DMS79 (cell line): ENCODE measurements at regions not wholly inside any gene's neighbourhood (a gene's known extent, or its start where the extent isn't known, plus 50 kb on each side); places are given as distances from the start of the nearest gene placed in this dataset.

ENCODE experiments used
- DNase-seq: peaks from one replicate; lab custom pipeline; 2025; lab: John Stamatoyannopoulos, UW

DNA sequence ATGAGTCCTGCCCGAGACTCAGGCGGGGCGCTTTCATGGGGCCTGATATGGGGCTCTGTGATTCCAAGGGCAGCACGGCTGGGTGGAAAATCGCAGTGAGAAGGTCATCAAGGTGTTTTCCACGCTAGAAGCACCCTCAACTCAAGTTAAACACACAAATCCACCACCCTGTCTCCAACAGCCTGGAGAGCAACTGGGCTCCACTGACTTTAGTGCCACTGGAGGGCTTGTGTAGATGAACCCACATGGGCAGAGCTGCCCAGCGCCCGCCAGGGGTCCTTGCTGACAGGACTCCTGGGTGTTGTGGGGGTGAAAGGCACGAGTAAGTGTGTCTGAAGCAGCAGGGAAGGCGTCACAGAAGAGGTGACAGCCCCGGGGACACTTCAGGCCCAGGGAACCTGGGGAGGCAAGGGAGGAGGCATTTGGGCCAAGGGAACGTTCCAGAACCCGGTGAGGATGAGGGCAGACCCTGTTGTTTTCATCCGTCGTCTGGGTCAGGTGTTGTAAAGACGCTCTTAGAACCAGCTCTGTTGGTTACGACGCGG lies 51.8 kb upstream of the CTDP1 start:
- no peak for DNase-seq

DNA sequence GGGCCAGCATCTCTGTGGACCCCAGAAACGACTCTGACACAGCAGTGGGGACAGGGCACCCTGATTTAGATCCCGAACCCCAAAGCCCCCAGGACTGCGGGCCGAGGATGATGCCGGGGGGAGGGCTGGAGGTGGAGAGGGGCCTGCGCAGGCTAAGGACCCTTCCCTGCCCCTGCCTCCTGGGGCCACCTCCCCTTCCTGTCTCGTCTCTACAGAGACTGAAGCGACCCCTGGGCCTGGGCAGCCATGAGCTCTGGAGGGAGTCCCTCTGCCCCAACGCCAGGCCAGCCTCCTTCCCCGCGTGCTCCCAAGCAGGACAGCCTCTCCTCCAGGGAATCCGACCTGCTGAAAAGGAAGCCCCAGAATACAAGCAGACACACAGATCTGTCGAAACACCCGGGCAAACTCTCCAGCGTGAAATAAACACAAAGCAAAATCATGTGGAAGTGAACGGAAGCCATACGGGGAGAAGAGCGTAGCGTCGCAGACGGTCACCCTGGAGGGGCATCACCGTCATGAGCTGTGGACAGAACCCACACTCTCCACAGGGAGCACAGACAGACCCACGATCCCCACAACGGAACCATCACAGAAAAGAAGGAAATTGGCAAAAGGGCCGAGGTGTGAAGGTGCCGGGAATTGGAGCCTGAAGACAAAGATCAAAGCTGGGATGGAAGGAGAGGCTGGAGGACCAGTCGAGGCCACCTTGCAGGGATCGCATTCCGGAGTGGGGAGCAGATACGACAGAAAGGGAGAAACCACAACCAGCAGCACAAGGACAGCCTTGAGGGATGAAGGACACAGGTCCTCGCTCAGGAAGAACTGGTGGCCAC lies 51.0 kb upstream of the CTDP1 start:
- DNase-seq, result no peak

DNA sequence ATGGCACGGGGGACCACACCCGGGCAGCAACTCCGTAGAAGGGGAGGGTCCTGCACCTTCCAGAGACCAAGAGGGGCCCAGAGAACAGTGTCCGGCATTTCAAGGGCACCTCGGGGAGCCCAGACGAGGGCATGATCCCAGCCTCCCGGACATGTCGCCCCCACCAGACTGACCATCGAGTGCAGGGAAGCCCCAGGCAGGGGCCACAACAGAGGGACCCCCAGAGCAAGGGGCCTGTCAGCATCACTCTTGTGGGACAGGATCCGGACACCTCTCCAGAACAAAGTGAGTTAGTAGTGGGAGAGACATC lies 50.4 kb upstream of the CTDP1 start:
- DNase-seq, result no peak

DNA sequence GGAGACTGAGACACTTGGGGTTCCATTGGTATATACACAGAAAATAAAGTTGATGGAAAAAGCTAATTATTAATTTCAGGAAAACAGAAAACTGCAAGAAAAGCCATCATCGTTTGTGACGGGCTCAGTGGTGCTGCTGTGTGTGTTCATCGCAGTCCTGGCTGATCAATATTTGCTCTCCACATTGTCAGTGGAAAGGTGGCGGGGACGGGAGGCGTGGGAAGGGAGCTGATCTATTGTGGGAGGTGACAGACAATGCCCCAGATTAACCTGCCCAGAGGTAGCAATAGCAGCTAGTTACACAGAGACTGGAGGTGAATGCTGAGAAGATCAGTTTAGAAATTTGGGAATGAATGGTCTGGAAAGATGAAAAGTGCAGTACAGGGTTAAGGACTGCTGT lies 50.0 kb upstream of the CTDP1 start:
- DNase-seq, result no peak
